Common myeloid progenitor, CD34-positive (primary cell): ENCODE measurements at regions not wholly inside any gene's neighbourhood (a gene's known extent, or its start where the extent isn't known, plus 50 kb on each side); places are given as distances from the start of the nearest gene placed in this dataset.

Experiments
- CTCF ChIA-PET: fragments of 350-600 bp; sonication (Branson Sonifier 250); formaldehyde crosslinking; loops from one replicate; lab custom pipeline; 2021; ENCODE audit warnings: antibody characterized with exemption; lab: Charles Lee
- POLR2A ChIA-PET: fragments of 350-600 bp; sonication (Branson Sonifier 250); formaldehyde crosslinking; loops from one replicate; lab custom pipeline; 2021; ENCODE audit warnings: antibody characterized with exemption; lab: Charles Lee
- DNase-seq, 3 donors: peaks; one replicate each; pipeline versions ENCODE4 v3.0.0 to v3.0.0-alpha.2; 2013
- H3K27ac ChIP-seq, 2 experiments: 1 replicate in 1 of 2; 2 replicates in 1 of 2; pipeline ENCODE4 v1.7.0; 2013; ENCODE audit warnings: inconsistent platforms in 2 of 2, low read length in 2 of 2, mild to moderate bottlenecking in 2 of 2, low read depth in 1 of 2, moderate library complexity in 1 of 2; ENCODE audit not compliant: severe bottlenecking in 2 of 2, insufficient read depth in 1 of 2, poor library complexity in 1 of 2
- H3K27me3 ChIP-seq, 5 experiments: replicated peaks in 2 of 5; 1 replicate in 3 of 5; 2 replicates in 2 of 5; pipeline versions ENCODE4 v1.6.1 to v1.7.0; 2013; ENCODE audit warnings: low read length in 4 of 5, mild to moderate bottlenecking in 2 of 5, moderate library complexity in 2 of 5, inconsistent platforms in 1 of 5; ENCODE audit not compliant: insufficient read depth in 5 of 5, control insufficient read depth in 4 of 5
- H3K36me3 ChIP-seq, 4 experiments: 1 replicate in 2 of 4; 2 replicates in 2 of 4; pipeline versions ENCODE4 v1.6.1 to v1.7.0; 2013; ENCODE audit warnings: low read length in 3 of 4, control low read depth in 1 of 4, mild to moderate bottlenecking in 1 of 4; ENCODE audit not compliant: control insufficient read depth in 4 of 4, insufficient read depth in 4 of 4
- H3K4me1 ChIP-seq, 4 experiments: 1 replicate in 3 of 4; 2 replicates in 1 of 4; pipeline versions ENCODE4 v1.6.1 to v1.7.1; 2013; ENCODE audit warnings: low read length in 3 of 4, mild to moderate bottlenecking in 3 of 4, control low read depth in 1 of 4, inconsistent platforms in 1 of 4, moderate library complexity in 1 of 4; ENCODE audit not compliant: control insufficient read depth in 4 of 4, insufficient read depth in 4 of 4; ENCODE audit errors: control extremely low read depth in 1 of 4
- H3K4me3 ChIP-seq, 7 experiments: 1 replicate in 4 of 7; 2 replicates in 3 of 7; pipeline versions ENCODE4 v1.5.1 to v1.7.0; 2013; ENCODE audit warnings: mild to moderate bottlenecking in 7 of 7, low read length in 6 of 7, moderate library complexity in 6 of 7, inconsistent platforms in 2 of 7, low read depth in 2 of 7, control low read depth in 1 of 7; ENCODE audit not compliant: insufficient read depth in 4 of 7, control insufficient read depth in 1 of 7; ENCODE audit errors: extremely low read depth in 1 of 7
- H3K9me3 ChIP-seq, 5 experiments: 1 replicate in 4 of 5; 2 replicates in 1 of 5; pipeline versions ENCODE4 v1.6.1 to v1.7.1; 2013; ENCODE audit warnings: low read length in 4 of 5, mild to moderate bottlenecking in 2 of 5, inconsistent platforms in 1 of 5, low read depth in 1 of 5, moderate library complexity in 1 of 5; ENCODE audit not compliant: control insufficient read depth in 4 of 5, insufficient read depth in 2 of 5; ENCODE audit errors: control extremely low read depth in 1 of 5
- WGBS: methylation state at CpG from one replicate; pipeline ENCODE4 v1.1.5; 2013; ENCODE audit not compliant: insufficient coverage; 5-methylcytosine and 5-hydroxymethylcytosine counted together

DNA sequence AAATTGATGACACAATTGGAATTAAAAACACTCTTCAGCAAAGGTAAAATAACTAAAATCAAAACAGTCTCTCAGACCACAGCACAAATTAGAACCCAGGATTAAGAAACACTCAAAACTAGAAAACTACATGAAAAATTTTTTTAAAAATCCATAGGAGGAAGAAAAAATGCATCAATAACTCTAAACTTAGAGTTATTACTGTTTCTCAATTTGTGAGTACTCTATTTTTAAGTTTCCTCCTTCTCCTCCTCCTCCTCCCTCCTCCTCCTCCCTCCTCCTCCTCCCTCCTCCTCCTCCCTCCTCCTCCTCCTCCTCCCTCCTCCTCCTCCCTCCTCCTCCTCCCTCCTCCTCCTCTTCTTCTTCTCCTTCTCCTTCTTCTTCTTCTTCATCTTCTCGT is 1395.7 kb downstream of the STIM2 start:
- Histone ChIP-seq H3K27ac (no peak overlapping the region), H3K27me3 (no peaks in the 10 kb centered on the region), H3K4me3 (no peak overlapping the region), H3K36me3 (no peaks in the 10 kb centered on the region), H3K9me3 (no peaks in the 10 kb centered on the region), H3K4me1 (no peaks in the 10 kb centered on the region)
- DNase-seq = peak in 2 of 3 donors; percentile 0 to 2
- WGBS = no CpG with 5 or more reads among the region's 1 CpG
- CTCF ChIA-PET = no interaction called here
- POLR2A ChIA-PET = no interaction called here

DNA sequence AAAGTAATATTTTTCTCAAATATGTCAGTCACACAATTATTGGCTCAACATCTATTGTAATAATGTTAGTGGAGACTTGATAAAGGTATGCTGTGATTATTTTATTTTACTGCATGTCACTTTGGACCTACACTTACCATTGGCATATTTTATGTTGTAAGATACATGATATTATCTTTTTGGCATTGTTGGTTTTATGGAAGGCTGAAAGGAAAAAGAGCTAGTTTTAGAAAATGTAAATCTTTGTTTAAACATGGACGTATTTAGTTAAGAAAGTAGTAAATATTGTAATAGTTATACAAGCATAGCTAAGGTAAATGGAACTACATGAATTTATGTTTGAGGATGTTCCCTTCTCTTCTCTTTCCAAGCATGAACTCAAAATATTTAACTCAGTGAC is 1399.3 kb downstream of the STIM2 start:
- Histone ChIP-seq H3K4me3 (no peak overlapping the region), H3K27ac (no peak overlapping the region), H3K27me3 (no peaks in the 10 kb centered on the region), H3K36me3 (no peaks in the 10 kb centered on the region), H3K4me1 (no peaks in the 10 kb centered on the region), H3K9me3 (no peaks in the 10 kb centered on the region)
- no peak for DNase-seq
- CTCF ChIA-PET = no interaction called here
- POLR2A ChIA-PET = no interaction called here
- WGBS = no CpG with 5 or more reads among the region's 1 CpG

DNA sequence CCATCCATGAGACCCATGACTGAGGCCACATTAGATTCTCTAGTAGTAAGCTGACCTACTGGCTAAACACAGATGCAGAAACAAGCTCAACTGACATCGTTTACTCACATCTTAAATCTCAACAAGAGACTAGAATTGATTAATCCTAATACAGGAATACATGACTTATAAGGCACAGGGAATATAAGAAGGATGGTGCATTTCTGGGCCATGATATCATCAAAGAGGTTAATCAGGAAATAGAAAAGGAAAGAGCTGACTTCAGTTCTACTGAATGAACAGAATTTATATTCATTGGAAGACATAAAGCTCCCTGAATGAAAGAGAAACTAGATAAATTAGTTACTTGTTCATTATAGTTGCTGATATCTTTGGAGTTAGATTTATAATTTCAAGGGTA is 1406.5 kb downstream of the STIM2 start:
- Histone ChIP-seq H3K4me1 (no peaks in the 10 kb centered on the region), H3K9me3 (no peaks in the 10 kb centered on the region), H3K27ac (no peak overlapping the region), H3K27me3 (no peaks in the 10 kb centered on the region), H3K4me3 (no peak overlapping the region), H3K36me3 (no peaks in the 10 kb centered on the region)
- ChIA-PET CTCF (no interaction called here), POLR2A (no interaction called here)
- DNase-seq = no peak
- WGBS = no CpG with 5 or more reads among the region's 1 CpG

DNA sequence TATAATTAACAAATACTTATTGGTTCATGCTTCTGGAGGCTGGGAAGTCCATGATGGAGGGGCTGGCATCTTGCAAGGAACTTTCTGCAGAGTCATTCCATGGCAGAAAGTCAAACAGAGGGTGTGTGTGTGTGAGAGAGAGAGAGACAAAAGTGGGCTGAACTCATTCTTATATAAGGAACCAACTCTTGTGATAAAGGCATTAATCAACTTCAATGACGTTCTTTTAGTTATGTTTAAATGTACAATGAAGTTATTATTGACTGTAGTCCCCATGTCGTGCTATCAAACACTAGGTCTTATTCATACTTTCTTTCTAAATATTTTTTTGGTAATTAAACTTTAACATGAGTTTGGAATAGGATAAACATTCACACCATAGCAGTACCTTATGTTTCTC is 1408.8 kb downstream of the STIM2 start:
- no peaks in the 10 kb centered on the region for H3K4me1 ChIP-seq
- no CpG with 5 or more reads among the region's 2 CpGs for WGBS
- H3K9me3 ChIP-seq = no peaks in the 10 kb centered on the region
- no peak for DNase-seq
- POLR2A ChIA-PET = no interaction called here
- no peaks in the 10 kb centered on the region for H3K27me3 ChIP-seq
- H3K4me3 ChIP-seq = no peak overlapping the region
- no peaks in the 10 kb centered on the region for H3K36me3 ChIP-seq
- H3K27ac ChIP-seq = no peak overlapping the region
- CTCF ChIA-PET = no interaction called here

DNA sequence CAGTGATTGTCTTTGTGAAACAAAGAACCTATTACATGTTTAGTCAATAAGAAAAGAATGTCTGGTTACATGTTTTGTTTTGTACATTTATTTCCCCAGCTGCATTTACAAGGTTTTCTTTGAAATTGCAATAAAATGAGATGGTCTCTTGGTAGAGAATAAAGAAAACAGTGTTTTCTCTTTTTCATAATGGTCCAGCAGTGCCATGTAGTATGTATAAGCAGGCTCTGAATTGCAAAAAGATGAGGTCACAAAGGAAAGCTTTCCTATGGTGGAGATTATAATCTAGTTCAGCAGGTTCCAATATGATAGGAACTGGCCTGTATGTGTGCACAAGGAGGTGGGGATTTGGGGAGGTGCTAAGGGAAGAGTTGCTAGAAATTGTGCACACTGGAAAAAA is 1417.3 kb downstream of the STIM2 start:
- POLR2A ChIA-PET = no interaction called here
- H3K4me1 ChIP-seq = no peaks in the 10 kb centered on the region
- DNase-seq = no peak
- H3K9me3 ChIP-seq = peaks cover 0 to 1% (median 0%) of the 10 kb centered on the region in 5 experiments
- H3K27ac ChIP-seq = no peak overlapping the region
- H3K36me3 ChIP-seq = no peaks in the 10 kb centered on the region
- no peak overlapping the region for H3K4me3 ChIP-seq
- CTCF ChIA-PET = no interaction called here
- H3K27me3 ChIP-seq = no peaks in the 10 kb centered on the region

DNA sequence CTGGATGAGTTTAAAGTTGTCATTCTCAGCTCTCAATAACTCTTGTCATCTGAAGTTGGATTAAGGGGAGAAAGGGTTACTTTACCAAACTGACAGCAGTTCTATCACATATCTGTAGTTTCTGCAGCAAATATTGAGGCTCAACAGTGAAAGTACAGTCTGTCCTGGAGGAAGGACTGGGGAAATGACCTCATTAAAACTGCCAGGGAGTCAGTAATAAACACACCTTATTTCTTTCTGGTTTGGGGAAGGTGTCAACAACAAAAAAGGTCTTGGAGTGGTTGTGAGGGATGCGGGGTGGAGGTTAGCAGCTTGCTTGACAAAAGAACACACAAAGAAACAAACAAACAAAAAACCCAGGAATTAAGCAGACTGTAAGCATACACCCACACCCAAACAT is 1418.0 kb downstream of the STIM2 start:
- H3K27me3 ChIP-seq = no peaks in the 10 kb centered on the region
- H3K36me3 ChIP-seq = no peaks in the 10 kb centered on the region
- no peak overlapping the region for H3K4me3 ChIP-seq
- no peak overlapping the region for H3K27ac ChIP-seq
- DNase-seq = no peak
- no CpG with 5 or more reads among the region's 1 CpG for WGBS
- CTCF ChIA-PET = no interaction called here
- H3K4me1 ChIP-seq = no peaks in the 10 kb centered on the region
- POLR2A ChIA-PET = no interaction called here
- peaks cover 0 to 1% (median 0%) of the 10 kb centered on the region in 5 experiments for H3K9me3 ChIP-seq

DNA sequence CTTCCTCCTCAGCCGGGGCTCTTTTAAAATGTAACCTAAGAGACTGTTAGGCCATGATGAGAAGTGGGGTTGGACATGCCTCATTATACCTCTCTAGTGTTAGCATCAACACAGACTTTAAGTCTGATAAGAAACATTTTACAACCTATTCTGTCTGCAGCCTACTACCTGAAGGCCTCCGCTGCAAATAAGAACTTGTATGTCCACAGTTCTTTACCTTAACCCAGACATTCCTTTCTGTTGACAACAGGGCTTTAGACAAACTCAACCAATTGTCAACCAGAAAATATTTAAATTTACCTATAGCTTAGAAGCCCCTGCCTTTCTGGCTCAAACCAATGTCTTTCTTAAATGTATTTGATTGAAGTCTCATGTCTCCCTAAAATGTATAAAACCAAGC is 1418.6 kb downstream of the STIM2 start:
- 95% methylated on average over 2 of the region's 2 CpGs for WGBS
- Histone ChIP-seq H3K36me3 (no peaks in the 10 kb centered on the region), H3K27me3 (no peaks in the 10 kb centered on the region), H3K4me1 (no peaks in the 10 kb centered on the region), H3K27ac (no peak overlapping the region), H3K4me3 (no peak overlapping the region), H3K9me3 (peaks cover 0 to 1% (median 0%) of the 10 kb centered on the region in 5 experiments)
- ChIA-PET POLR2A (no interaction called here), CTCF (no interaction called here)
- DNase-seq = no peak
